Mesenchymal stem cell (in vitro differentiated cells and primary cell): ENCODE measurements at regions not wholly inside any gene's neighbourhood (a gene's known extent, or its start where the extent isn't known, plus 50 kb on each side); places are given as distances from the start of the nearest gene placed in this dataset.

Source experiments
- DNase-seq: peaks from one replicate; pipeline ENCODE4 v3.0.0-alpha.2; 2013
- H2AFZ ChIP-seq: one replicate; pipeline ENCODE4 v1.6.1; 2013; ENCODE audit warnings: low read depth, mild to moderate bottlenecking, control low read depth, inconsistent platforms, low read length, moderate library complexity
- H2AK5ac ChIP-seq: 2 replicates; pipeline ENCODE4 v1.6.1; 2013; ENCODE audit warnings: low read length, moderate library complexity, mild to moderate bottlenecking, inconsistent platforms; ENCODE audit not compliant: severe bottlenecking
- H2BK120ac ChIP-seq: one replicate; pipeline ENCODE4 v1.6.1; 2013; ENCODE audit warnings: low read depth, mild to moderate bottlenecking, inconsistent platforms, low read length, moderate library complexity
- H2BK12ac ChIP-seq, 2 experiments: one replicate each; pipeline ENCODE4 v1.6.1; 2013; ENCODE audit warnings: inconsistent platforms in 2 of 2, low read length in 2 of 2, mild to moderate bottlenecking in 2 of 2, moderate library complexity in 2 of 2, control low read depth in 1 of 2
- H2BK15ac ChIP-seq: one replicate; pipeline ENCODE4 v1.6.1; 2013; ENCODE audit warnings: mild to moderate bottlenecking, low read depth, inconsistent platforms; ENCODE audit not compliant: poor library complexity, severe bottlenecking
- H2BK5ac ChIP-seq: 2 replicates; pipeline ENCODE4 v1.6.1; 2013; ENCODE audit warnings: low read depth, mild to moderate bottlenecking, low read length, control low read depth, inconsistent platforms; ENCODE audit not compliant: poor library complexity, severe bottlenecking
- H3K14ac ChIP-seq, 2 experiments: one replicate each; pipeline ENCODE4 v1.6.1; 2013; ENCODE audit warnings: inconsistent platforms in 2 of 2, low read length in 2 of 2, control low read depth in 1 of 2, mild to moderate bottlenecking in 1 of 2, moderate library complexity in 1 of 2
- H3K18ac ChIP-seq, 2 experiments: one replicate each; pipeline ENCODE4 v1.6.1; 2013; ENCODE audit warnings: inconsistent platforms in 2 of 2, low read length in 2 of 2, control low read depth in 1 of 2, low read depth in 1 of 2, mild to moderate bottlenecking in 1 of 2
- H3K23ac ChIP-seq, 2 experiments: one replicate each; pipeline ENCODE4 v1.6.1; 2013; ENCODE audit warnings: inconsistent platforms in 2 of 2, low read length in 2 of 2, mild to moderate bottlenecking in 2 of 2, moderate library complexity in 2 of 2, control low read depth in 1 of 2
- H3K27ac ChIP-seq: 2 replicates; pipeline ENCODE4 v1.5.1; 2013; ENCODE audit warnings: mild to moderate bottlenecking, moderate library complexity, low read length, control low read depth, inconsistent platforms; ENCODE audit not compliant: poor library complexity, severe bottlenecking
- H3K27me3 ChIP-seq, 2 experiments: 2 replicates each; pipeline versions ENCODE4 v1.6.1 to v1.7.0; 2013; ENCODE audit warnings: low read length in 2 of 2, mild to moderate bottlenecking in 2 of 2, moderate library complexity in 2 of 2, control low read depth in 1 of 2, inconsistent platforms in 1 of 2; ENCODE audit not compliant: control insufficient read depth in 1 of 2, insufficient read depth in 1 of 2
- H3K36me3 ChIP-seq, 2 experiments: 2 replicates each; pipeline versions ENCODE4 v1.6.1 to v1.7.0; 2013; ENCODE audit warnings: low read length in 2 of 2, control low read depth in 1 of 2, inconsistent platforms in 1 of 2, low read depth in 1 of 2, mild to moderate bottlenecking in 1 of 2; ENCODE audit not compliant: insufficient read depth in 2 of 2, control insufficient read depth in 1 of 2
- H3K4ac ChIP-seq, 2 experiments: one replicate each; pipeline ENCODE4 v1.6.1; 2013; ENCODE audit warnings: inconsistent platforms in 2 of 2, low read length in 2 of 2, mild to moderate bottlenecking in 2 of 2, moderate library complexity in 2 of 2, control low read depth in 1 of 2, low read depth in 1 of 2
- H3K4me1 ChIP-seq: 2 replicates; pipeline ENCODE4 v1.6.1; 2013; ENCODE audit warnings: low read depth, low read length, control low read depth; ENCODE audit not compliant: control insufficient read depth, insufficient read depth
- H3K4me2 ChIP-seq: 2 replicates; pipeline ENCODE4 v1.6.1; 2013; ENCODE audit warnings: low read length, mild to moderate bottlenecking, inconsistent platforms; ENCODE audit not compliant: poor library complexity, severe bottlenecking
- H3K4me3 ChIP-seq, 2 experiments: 2 replicates each; pipeline versions ENCODE4 v1.5.1 to v1.7.0; 2013; ENCODE audit warnings: low read length in 2 of 2, mild to moderate bottlenecking in 2 of 2, control low read depth in 1 of 2, low read depth in 1 of 2; ENCODE audit not compliant: insufficient read depth in 1 of 2
- H3K79me1 ChIP-seq: replicated peaks from 2 replicates; pipeline ENCODE4 v1.6.1; 2013; ENCODE audit warnings: mild to moderate bottlenecking, control low read depth, low read length, inconsistent platforms; ENCODE audit not compliant: poor library complexity, severe bottlenecking
- H3K9ac ChIP-seq: 2 replicates; pipeline ENCODE4 v1.7.0; 2013; ENCODE audit warnings: mild to moderate bottlenecking, low read length, moderate library complexity
- H3K9me3 ChIP-seq: 2 replicates; pipeline ENCODE4 v1.7.0; 2013; ENCODE audit warnings: mild to moderate bottlenecking, low read length; ENCODE audit not compliant: control insufficient read depth
- H4K8ac ChIP-seq: one replicate; pipeline ENCODE4 v1.6.1; 2013; ENCODE audit warnings: inconsistent platforms, mild to moderate bottlenecking, low read length, moderate library complexity
- H4K91ac ChIP-seq: one replicate; pipeline ENCODE4 v1.6.1; 2013; ENCODE audit warnings: mild to moderate bottlenecking, low read length, inconsistent platforms
- WGBS: methylation state at CpG from one replicate; pipeline ENCODE4 v1.1.7; 2013; ENCODE audit warnings: mixed read lengths; 5-methylcytosine and 5-hydroxymethylcytosine counted together

DNA sequence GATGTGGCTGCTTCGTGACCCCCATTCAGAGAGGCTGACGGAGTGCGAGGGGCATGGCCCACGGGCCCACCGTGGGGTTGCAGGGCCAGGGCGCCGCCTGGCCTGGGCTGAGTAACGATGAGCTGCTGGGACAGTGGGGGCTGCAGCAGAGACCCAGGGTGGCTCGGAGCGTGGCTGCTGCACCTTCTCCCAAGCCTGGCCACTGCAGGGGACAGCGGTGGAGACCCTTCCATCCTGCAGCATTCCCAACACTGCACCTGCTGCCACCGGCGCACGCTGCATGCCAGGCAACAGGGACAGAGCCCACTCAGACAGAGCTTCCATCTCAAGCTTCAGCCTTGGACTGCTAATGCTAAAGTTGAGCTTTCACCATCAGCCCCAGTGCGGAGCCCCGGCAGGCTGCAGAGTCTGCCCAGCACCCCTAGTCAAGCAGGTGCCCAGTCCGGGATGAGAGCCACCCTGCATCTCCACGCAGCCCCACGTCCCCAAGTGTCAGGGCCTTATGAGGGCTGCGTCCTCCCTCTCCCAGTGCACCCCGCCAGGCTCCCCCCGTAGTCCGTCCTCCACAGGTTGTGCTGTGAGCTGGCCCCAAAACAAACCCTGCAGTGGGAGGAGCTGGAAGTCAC is 89.4 kb upstream of the AFDN start:
- peak overlapping the region in 1 of 2 experiments; percentile 40 for H3K4ac ChIP-seq

DNA sequence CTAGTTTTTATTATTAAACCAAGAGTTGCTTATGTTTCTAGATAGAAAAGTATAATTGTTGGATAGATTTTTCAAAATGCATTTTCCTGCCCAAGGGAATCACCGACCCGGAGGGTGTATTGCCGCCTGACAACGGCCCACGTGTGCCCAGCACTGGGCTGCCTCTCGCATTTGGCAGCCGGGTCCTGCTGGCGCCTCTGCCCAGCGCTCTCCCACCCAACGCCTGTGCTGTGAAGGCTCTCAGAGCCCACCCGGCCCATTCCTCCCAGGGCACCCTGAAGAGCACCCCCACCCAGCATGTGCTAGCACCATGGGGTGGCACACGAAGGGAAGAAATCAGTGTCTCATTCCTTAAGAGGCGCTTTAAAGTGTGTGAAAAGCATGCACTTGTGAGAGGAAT is 88.3 kb upstream of the AFDN start:
- peaks cover 6 to 13% of the 10 kb centered on the region in 2 experiments for H3K27me3 ChIP-seq
- H2AK5ac ChIP-seq = no peak overlapping the region
- no peak overlapping the region for H2BK15ac ChIP-seq
- H2BK5ac ChIP-seq = no peak overlapping the region
- H3K4me2 ChIP-seq = no peak overlapping the region
- no peak overlapping the region for H2BK12ac ChIP-seq
- H3K27ac ChIP-seq = no peak overlapping the region
- no peak overlapping the region for H2BK120ac ChIP-seq
- no peak overlapping the region for H3K4me3 ChIP-seq
- H3K36me3 ChIP-seq = no peaks in the 10 kb centered on the region
- peaks cover 5% of the 10 kb centered on the region for H3K4me1 ChIP-seq
- no peak overlapping the region for H3K23ac ChIP-seq
- no peaks in the 10 kb centered on the region for H3K79me1 ChIP-seq
- no peak overlapping the region for H4K8ac ChIP-seq
- H4K91ac ChIP-seq = no peak overlapping the region
- H3K4ac ChIP-seq = no peak overlapping the region
- no peaks in the 10 kb centered on the region for H3K9me3 ChIP-seq
- peak overlapping the region in 1 of 2 experiments; percentile 75 for H3K18ac ChIP-seq
- WGBS = 96% methylated on average over 12 of the region's 13 CpGs
- no peak for DNase-seq
- no peak overlapping the region for H2AFZ ChIP-seq
- no peak overlapping the region for H3K9ac ChIP-seq
- no peak overlapping the region for H3K14ac ChIP-seq

More for the DNA sequence above, 89.4 kb upstream of the AFDN start:
- Histone ChIP-seq H3K23ac (no peak overlapping the region), H2BK120ac (no peak overlapping the region), H4K8ac (peak overlapping the region; percentile 50), H3K9ac (no peak overlapping the region), H2BK15ac (no peak overlapping the region), H3K79me1 (no peaks in the 10 kb centered on the region), H3K4me2 (no peak overlapping the region), H3K9me3 (no peaks in the 10 kb centered on the region), H3K4me3 (no peak overlapping the region), H3K27me3 (peaks cover 6 to 13% of the 10 kb centered on the region in 2 experiments), H2BK5ac (no peak overlapping the region), H3K14ac (peak overlapping the region in 1 of 2 experiments; percentile 74), H2AK5ac (no peak overlapping the region), H4K91ac (peak overlapping the region; percentile 34), H3K18ac (no peak overlapping the region), H3K36me3 (no peaks in the 10 kb centered on the region), H2AFZ (no peak overlapping the region), H3K4me1 (peaks cover 5% of the 10 kb centered on the region), H2BK12ac (no peak overlapping the region), H3K27ac (no peak overlapping the region)
- DNase-seq = no peak
- 97% methylated on average over 23 of the region's 23 CpGs for WGBS

DNA sequence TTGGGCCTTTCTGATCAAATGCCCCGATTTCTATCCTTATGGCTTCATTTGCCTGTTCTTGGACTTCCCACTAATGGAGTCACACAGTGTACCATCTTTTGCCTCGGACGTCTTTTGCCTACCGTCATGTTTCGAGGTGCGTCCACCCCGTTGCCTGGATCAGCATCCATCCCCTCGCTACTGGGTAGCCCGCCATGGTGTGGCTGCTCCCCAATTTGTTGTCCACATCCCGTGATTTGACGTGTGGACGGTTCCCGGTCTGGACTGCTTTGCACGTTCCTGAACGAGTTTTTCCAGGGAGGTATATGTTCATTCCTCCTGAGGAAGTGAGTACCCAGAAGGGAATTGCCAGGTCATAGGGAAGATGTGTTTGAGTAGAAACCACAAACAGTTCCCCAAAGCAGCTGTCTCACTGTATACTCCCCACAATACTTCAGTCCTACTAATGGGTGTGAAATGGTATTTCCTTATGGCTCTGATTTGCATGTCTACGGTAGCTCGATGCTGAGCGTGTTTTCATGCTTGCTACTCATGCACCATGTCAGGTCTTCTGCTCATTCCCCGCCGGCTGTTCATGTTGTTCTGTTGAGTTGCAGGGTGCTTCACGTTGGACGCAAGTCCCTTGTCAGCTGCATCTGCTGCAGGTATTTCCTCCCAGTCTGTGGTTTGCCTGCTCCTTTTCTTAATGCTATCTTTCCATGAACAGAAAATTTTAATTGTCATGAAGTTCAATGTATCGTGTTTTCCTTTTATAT is 86.8 kb upstream of the AFDN start:
- H3K4ac ChIP-seq = no peak overlapping the region
- no peak overlapping the region for H2BK15ac ChIP-seq
- peaks cover 3% of the 10 kb centered on the region for H3K9me3 ChIP-seq
- no peak overlapping the region for H2AFZ ChIP-seq
- H3K4me3 ChIP-seq = no peak overlapping the region
- no peak overlapping the region for H4K8ac ChIP-seq
- no peaks in the 10 kb centered on the region for H3K36me3 ChIP-seq
- no peak overlapping the region for H3K18ac ChIP-seq
- peaks cover 0 to 24% of the 10 kb centered on the region in 2 experiments for H3K27me3 ChIP-seq
- H3K23ac ChIP-seq = no peak overlapping the region
- no peak overlapping the region for H4K91ac ChIP-seq
- no peaks in the 10 kb centered on the region for H3K79me1 ChIP-seq
- no peak overlapping the region for H3K9ac ChIP-seq
- H2BK5ac ChIP-seq = no peak overlapping the region
- H3K27ac ChIP-seq = no peak overlapping the region
- H2AK5ac ChIP-seq = no peak overlapping the region
- WGBS = 91% methylated on average over 20 of the region's 23 CpGs
- peak overlapping the region in 1 of 2 experiments; percentile 37 for H2BK12ac ChIP-seq
- H3K4me2 ChIP-seq = no peak overlapping the region
- peak; percentile 9 for DNase-seq
- no peak overlapping the region for H2BK120ac ChIP-seq
- H3K4me1 ChIP-seq = peaks cover 3% of the 10 kb centered on the region
- no peak overlapping the region for H3K14ac ChIP-seq

DNA sequence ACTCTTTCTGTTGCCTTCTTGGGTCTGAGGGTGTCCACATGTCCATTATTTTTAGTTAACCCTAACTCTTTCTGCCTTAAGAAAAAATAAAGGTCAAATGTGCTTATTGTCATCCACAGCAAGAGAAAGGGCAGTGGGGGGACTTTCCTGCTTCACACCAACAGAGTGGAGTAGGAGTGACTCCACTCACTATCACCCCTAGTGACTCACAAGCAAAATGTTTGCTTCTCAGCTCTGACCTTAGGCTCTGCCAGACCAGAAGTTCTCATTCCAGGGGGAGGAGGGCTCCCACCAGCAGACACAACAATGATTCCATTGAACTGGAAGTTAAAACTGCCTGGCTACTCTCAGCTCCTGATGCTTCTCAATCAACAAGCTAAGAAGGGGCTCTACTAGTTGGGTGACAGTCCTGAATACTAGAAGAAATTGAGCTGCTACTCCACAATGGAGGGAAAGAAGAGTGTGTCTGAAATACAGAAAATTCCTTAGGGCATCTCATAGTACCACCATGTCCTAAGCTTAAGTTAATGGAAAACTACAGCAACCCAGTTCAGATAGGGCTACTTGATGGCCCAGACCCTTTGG is 83.9 kb upstream of the AFDN start:
- Histone ChIP-seq H3K14ac (no peak overlapping the region), H3K36me3 (no peaks in the 10 kb centered on the region), H2BK15ac (no peak overlapping the region), H3K18ac (no peak overlapping the region), H4K91ac (peak overlapping the region; percentile 79), H2BK12ac (peak overlapping the region in 1 of 2 experiments; percentile 75), H2BK5ac (no peak overlapping the region), H3K4ac (no peak overlapping the region), H2BK120ac (peak overlapping the region; percentile 71), H3K23ac (no peak overlapping the region), H4K8ac (no peak overlapping the region), H3K9ac (no peak overlapping the region), H3K4me3 (no peak overlapping the region), H3K27me3 (peaks cover 0 to 40% of the 10 kb centered on the region in 2 experiments), H3K9me3 (peaks cover 3% of the 10 kb centered on the region), H2AFZ (no peak overlapping the region), H3K4me1 (no peaks in the 10 kb centered on the region), H2AK5ac (no peak overlapping the region), H3K79me1 (no peaks in the 10 kb centered on the region), H3K4me2 (no peak overlapping the region), H3K27ac (no peak overlapping the region)
- DNase-seq = peak; percentile 79
